Mammary epithelial cell (primary cell): ENCODE measurements at regions not wholly inside any gene's neighbourhood (a gene's known extent, or its start where the extent isn't known, plus 50 kb on each side); places are given as distances from the start of the nearest gene placed in this dataset.

Source experiments
- EZH2 ChIP-seq: IDR thresholded peaks from 2 replicates; pipeline ENCODE4 v1.6.1; 2012; ENCODE audit warnings: low read length, inconsistent platforms, borderline replicate concordance
- TF ChIP-seq, protein P1 (sequence below), 2 donors: IDR thresholded peaks in 1 of 2; conservative IDR thresholded peaks in 1 of 2; 2 replicates each; pipeline ENCODE4 v1.5.1; 2011 to 2012; ENCODE audit warnings: inconsistent platforms in 2 of 2, low read length in 2 of 2, mild to moderate bottlenecking in 2 of 2, control low read depth in 1 of 2, low read depth in 1 of 2; ENCODE audit not compliant: insufficient read depth in 1 of 2; ENCODE audit errors: extremely low read depth in 1 of 2

DNA sequence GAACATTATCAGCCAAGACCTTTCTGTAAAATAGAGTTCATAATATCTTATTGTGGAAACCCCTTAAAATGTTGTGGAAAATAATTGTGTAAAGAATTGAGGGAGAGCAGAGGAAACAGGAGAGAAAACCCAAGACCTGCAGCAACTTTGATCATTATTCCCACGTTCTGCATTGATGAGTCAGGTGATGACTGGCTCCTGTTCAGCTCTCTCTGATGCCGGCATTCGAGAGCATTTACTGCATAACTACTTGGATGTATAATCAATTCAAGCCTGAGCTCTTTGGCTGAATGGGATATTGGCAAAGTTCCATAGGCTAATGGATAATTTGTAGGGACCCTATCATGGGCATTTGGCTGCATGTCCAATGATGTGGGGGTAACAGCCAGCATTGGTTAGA, 176.3 kb upstream of the ARID2 start:
- TF ChIP-seq, protein P1, sequence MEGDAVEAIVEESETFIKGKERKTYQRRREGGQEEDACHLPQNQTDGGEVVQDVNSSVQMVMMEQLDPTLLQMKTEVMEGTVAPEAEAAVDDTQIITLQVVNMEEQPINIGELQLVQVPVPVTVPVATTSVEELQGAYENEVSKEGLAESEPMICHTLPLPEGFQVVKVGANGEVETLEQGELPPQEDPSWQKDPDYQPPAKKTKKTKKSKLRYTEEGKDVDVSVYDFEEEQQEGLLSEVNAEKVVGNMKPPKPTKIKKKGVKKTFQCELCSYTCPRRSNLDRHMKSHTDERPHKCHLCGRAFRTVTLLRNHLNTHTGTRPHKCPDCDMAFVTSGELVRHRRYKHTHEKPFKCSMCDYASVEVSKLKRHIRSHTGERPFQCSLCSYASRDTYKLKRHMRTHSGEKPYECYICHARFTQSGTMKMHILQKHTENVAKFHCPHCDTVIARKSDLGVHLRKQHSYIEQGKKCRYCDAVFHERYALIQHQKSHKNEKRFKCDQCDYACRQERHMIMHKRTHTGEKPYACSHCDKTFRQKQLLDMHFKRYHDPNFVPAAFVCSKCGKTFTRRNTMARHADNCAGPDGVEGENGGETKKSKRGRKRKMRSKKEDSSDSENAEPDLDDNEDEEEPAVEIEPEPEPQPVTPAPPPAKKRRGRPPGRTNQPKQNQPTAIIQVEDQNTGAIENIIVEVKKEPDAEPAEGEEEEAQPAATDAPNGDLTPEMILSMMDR (conservative IDR thresholded peaks at IDR 0.05 in 1 of 2, IDR thresholded peaks at IDR 0.05 in 1 of 2; ENCODE audit: extremely low read depth in 1 of 2, insufficient read depth in 1 of 2, low read depth in 1 of 2, low read length in 2 of 2), result no peak
- TF ChIP-seq EZH2, result no peak
